ENCODE measurements at regions not wholly inside any gene's neighbourhood (a gene's known extent, or its start where the extent isn't known, plus 50 kb on each side); places are given as distances from the start of the nearest gene placed in this dataset.
"Not testable (repeated sequence)": the region's sequence is repeated elsewhere in the genome, so short reads cannot be mapped to it uniquely, and the experiment has no call there.

DNA sequence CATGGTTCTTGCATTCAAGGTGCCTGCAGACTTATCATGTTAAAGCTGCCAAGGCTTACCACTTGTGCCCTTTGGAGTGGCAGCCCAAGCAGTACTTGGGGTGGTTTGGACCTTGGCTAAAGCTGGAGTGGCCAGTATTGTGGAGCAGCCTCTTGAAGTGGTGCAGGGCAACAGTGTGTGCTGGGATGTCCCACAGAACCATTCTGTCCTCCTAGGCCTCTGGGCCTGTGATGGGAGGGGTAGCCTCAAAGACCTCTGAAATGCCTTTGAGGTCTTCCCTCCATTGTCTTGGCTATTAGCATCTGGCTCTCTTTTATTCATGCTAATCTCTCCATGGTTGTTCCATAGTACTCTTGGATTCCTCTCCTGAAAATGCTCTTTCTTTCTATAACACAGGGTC is 78.2 kb upstream of the SLC24A4 start:
- H3K4me3 ChIP-seq (ENCODE audit: low read length): no peak overlapping the region
- no peak for DNase-seq (ENCODE audit: low read depth)
- TF ChIP-seq, protein P1, sequence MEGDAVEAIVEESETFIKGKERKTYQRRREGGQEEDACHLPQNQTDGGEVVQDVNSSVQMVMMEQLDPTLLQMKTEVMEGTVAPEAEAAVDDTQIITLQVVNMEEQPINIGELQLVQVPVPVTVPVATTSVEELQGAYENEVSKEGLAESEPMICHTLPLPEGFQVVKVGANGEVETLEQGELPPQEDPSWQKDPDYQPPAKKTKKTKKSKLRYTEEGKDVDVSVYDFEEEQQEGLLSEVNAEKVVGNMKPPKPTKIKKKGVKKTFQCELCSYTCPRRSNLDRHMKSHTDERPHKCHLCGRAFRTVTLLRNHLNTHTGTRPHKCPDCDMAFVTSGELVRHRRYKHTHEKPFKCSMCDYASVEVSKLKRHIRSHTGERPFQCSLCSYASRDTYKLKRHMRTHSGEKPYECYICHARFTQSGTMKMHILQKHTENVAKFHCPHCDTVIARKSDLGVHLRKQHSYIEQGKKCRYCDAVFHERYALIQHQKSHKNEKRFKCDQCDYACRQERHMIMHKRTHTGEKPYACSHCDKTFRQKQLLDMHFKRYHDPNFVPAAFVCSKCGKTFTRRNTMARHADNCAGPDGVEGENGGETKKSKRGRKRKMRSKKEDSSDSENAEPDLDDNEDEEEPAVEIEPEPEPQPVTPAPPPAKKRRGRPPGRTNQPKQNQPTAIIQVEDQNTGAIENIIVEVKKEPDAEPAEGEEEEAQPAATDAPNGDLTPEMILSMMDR (IDR thresholded peaks at IDR 0.05; ENCODE audit: insufficient read depth, low read depth, low read length, missing control alignments): no peak

DNA sequence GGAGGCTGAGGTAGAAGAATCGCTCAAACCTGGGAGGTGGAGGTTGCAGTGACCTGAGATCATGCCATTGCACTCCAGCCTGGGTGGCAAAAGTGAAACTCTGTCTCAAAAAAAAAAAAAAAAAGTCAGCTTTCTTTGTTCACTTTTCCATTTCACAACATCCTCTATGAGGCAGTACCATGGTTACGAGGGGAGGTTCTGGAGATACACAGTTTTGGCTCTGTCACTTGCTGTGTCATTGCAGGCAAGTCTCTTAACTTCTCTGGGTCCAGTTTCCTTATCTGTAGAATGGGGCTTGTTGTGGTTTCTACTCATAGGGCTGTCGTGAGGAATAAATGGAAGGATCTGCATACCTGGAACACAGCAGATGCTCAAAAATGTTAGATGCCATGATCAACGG is 75.6 kb upstream of the SLC24A4 start:
- TF ChIP-seq, protein P1 (IDR thresholded peaks at IDR 0.05; ENCODE audit: insufficient read depth, low read depth, low read length, missing control alignments): no peak
- H3K4me3 ChIP-seq (ENCODE audit: low read length): no peak overlapping the region
- DNase-seq (ENCODE audit: low read depth): no peak

DNA sequence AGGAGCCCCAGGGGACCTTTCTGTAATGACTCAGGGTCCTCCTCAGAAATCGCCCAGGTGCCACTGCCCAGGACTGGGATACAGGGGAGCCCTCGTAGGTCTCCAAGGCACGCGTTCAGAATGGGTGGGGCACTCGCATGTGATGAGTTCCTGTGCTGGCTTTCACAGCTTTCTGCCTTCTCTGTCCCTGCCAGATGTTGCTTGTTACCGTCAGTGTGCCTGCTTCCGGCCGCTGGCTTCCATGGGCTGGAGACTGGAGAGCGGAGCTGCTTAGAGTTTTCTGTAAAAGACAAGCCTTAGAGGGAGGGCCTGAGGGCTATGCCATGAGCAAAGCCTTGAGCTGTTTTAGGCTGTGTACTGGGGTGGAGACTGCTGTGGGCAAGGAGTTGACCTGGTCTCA is 75.0 kb upstream of the SLC24A4 start:
- no peak overlapping the region for H3K4me3 ChIP-seq (ENCODE audit: low read length)
- no peak for DNase-seq (ENCODE audit: low read depth)
- TF ChIP-seq, protein P1 (IDR thresholded peaks at IDR 0.05; ENCODE audit: insufficient read depth, low read depth, low read length, missing control alignments): no peak

DNA sequence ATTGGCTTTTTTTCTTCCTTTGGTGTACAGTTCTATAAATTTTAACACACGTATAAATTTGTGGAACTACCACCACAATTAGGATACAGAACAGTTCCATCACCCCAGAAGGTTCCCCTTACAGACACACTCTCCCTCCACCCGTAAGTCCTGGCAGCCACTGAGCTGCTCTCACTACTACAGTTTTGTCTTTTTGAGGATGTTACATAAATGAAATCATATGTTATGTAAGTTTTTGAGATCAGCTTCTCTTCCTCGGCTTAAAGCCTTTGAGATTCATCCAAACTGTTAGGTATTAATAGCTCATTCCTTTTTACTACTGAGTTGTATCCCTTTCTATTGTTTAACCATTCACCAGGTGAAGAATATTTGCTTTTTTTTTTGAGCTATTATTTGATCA is 74.3 kb upstream of the SLC24A4 start:
- TF ChIP-seq, protein P1 (IDR thresholded peaks at IDR 0.05; ENCODE audit: insufficient read depth, low read depth, low read length, missing control alignments): no peak
- no peak overlapping the region for H3K4me3 ChIP-seq (ENCODE audit: low read length)
- DNase-seq (ENCODE audit: low read depth): no peak

DNA sequence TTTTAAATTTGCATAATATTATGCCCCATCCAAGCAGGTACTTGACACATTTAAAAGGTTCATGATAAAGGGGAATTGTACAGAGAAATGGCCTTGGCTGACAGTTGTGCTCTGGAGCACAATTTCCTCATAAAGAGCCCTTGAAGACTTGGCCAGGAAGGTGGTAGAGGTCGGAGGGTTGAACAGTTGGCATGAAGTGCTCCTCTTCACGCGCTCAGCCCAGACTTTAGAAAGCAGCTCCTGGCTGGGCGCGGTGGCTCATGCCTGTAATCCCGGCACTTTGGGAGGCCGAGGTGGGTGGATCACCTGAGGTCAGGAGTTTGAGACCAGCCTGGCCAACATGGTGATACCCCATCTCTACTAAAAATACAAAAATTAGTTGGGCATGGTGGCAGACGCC is 72.6 kb upstream of the SLC24A4 start:
- H3K4me3 ChIP-seq (ENCODE audit: low read length); DNase-seq (ENCODE audit: low read depth): not testable (repeated sequence)

DNA sequence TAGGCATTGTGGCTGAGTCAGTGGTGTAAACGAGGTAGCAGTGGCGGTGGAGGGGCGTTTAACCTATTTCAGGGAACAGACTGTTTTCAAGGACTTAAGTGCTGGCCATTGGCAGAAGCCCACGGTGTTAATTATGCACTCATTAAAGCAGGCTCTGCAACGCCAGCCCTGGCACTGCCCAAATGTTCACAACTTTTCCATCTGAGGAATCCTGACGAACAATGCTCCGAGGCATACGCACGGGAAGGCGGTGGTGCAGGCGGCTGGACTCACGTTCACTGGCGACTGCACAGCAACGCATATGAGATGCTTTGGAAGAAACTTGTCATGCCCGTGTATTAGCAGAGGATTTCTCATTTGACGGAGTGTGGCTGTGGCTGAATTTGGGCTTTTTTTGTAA is 70.6 kb upstream of the SLC24A4 start:
- DNase-seq (ENCODE audit: low read depth): no peak
- H3K4me3 ChIP-seq (ENCODE audit: low read length): no peak overlapping the region
- TF ChIP-seq, protein P1 (IDR thresholded peaks at IDR 0.05; ENCODE audit: insufficient read depth, low read depth, low read length, missing control alignments): no peak

DNA sequence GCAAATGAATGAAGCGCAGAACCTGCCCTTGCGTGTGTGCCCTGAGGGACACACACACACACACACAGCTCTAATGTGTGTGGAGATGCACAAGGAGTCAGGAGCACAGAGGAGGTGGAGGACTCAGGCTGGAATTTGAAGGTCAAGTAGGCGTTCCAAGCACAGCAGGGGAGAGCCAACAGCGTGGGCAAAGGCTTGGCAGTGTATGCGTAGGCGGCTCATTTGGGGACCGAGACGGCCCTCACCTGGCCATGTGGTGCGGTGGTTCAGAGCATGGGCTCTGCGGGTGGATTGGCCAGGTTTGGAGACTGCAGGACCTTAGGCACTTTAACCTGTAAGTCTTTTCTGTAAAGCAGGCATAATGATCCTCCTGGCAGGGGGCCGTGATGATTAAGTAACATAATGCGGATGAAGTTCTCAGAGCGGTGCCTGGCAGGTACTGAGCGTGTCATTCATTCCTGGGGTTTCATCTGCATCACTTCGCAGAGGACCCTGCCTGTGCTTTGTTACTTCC is 69.5 kb upstream of the SLC24A4 start:
- TF ChIP-seq, protein P1 (IDR thresholded peaks at IDR 0.05; ENCODE audit: insufficient read depth, low read depth, low read length, missing control alignments): no peak
- no peak overlapping the region for H3K4me3 ChIP-seq (ENCODE audit: low read length)
- DNase-seq (ENCODE audit: low read depth): no peak
